GM12892 (cell line): ENCODE measurements at regions not wholly inside any gene's neighbourhood (a gene's known extent, or its start where the extent isn't known, plus 50 kb on each side); places are given as distances from the start of the nearest gene placed in this dataset.

Experiments
- DNase-seq: peaks from one replicate; pipeline ENCODE4 v3.0.0; 2011; ENCODE audit not compliant: insufficient read length
- FAIRE-seq: peaks from 2 replicates; lab custom pipeline; 2011; peaks lifted over from hg19 to GRCh38; lab: Jason Lieb, UNC
- POLR2A ChIP-seq: IDR thresholded peaks from 2 replicates; pipeline ENCODE4 v1.6.1; 2011; ENCODE audit warnings: low read depth, low read length, control low read depth
- POLR2AphosphoS5 ChIP-seq: IDR thresholded peaks from 2 replicates; pipeline ENCODE4 v1.6.1; 2011; ENCODE audit warnings: low read depth, low read length, control low read depth
- TAF1 ChIP-seq: IDR thresholded peaks from 2 replicates; pipeline ENCODE4 v1.6.1; 2011; ENCODE audit warnings: low read depth, mild to moderate bottlenecking, control low read depth, low read length, borderline replicate concordance

- no peak for TF ChIP-seq POLR2A
- FAIRE-seq (no peak), DNase-seq (no peak)
Observed at GRCh38 chr17:79414063-79414792, 196.6 kb downstream of the RBFOX3 start.

GRCh38 chr17:79413611-79414010 is 197.2 kb downstream of the RBFOX3 start:
- TF ChIP-seq TAF1 (no peak), POLR2A (no peak), POLR2AphosphoS5 (no peak)
- DNase-seq, result no peak
- FAIRE-seq, result no peak

- DNase-seq, result no peak
Observed at GRCh38 chr17:79412886-79413390, 197.9 kb downstream of the RBFOX3 start.

GRCh38 chr17:79412110-79412509 is 198.7 kb downstream of the RBFOX3 start:
- TF ChIP-seq POLR2AphosphoS5, result no peak
- TF ChIP-seq POLR2A, result no peak
- TF ChIP-seq TAF1, result no peak
- FAIRE-seq, result no peak

More at GRCh38 chr17:79412886-79413390, 197.9 kb downstream of the RBFOX3 start:
- no peak for TF ChIP-seq POLR2AphosphoS5
- no peak for TF ChIP-seq POLR2A
- TF ChIP-seq TAF1, result no peak
- no peak for FAIRE-seq

GRCh38 chr17:79411419-79411818 is 199.4 kb downstream of the RBFOX3 start:
- TF ChIP-seq POLR2A (no peak), TAF1 (no peak), POLR2AphosphoS5 (no peak)
- no peak for DNase-seq
- FAIRE-seq, result no peak

More at GRCh38 chr17:79412110-79412509, 198.7 kb downstream of the RBFOX3 start:
- DNase-seq, result no peak

- DNase-seq (no peak), FAIRE-seq (no peak)
- TF ChIP-seq POLR2AphosphoS5, result no peak
- TF ChIP-seq POLR2A, result no peak
- no peak for TF ChIP-seq TAF1
Observed at GRCh38 chr17:79410681-79411080, 200.2 kb downstream of the RBFOX3 start.

- DNase-seq (no peak), FAIRE-seq (no peak)
- TF ChIP-seq POLR2AphosphoS5, result no peak
Observed at GRCh38 chr17:79408251-79408650, 202.6 kb downstream of the RBFOX3 start.

GRCh38 chr17:79407385-79407784 is 203.5 kb downstream of the RBFOX3 start:
- no peak for FAIRE-seq
- TF ChIP-seq POLR2A, result no peak
- no peak for TF ChIP-seq TAF1
- TF ChIP-seq POLR2AphosphoS5, result no peak
- no peak for DNase-seq

- no peak for FAIRE-seq
- DNase-seq, result no peak
- TF ChIP-seq POLR2AphosphoS5 (no peak), TAF1 (no peak), POLR2A (no peak)
Observed at GRCh38 chr17:79406316-79406715, 204.5 kb downstream of the RBFOX3 start.

GRCh38 chr17:79405823-79406222 is 205.0 kb downstream of the RBFOX3 start:
- DNase-seq (no peak), FAIRE-seq (no peak)
- TF ChIP-seq POLR2AphosphoS5 (no peak), POLR2A (no peak), TAF1 (no peak)

GRCh38 chr17:79404136-79404911 is 206.5 kb downstream of the RBFOX3 start:
- DNase-seq (no peak), FAIRE-seq (no peak)
- TF ChIP-seq POLR2A (no peak), POLR2AphosphoS5 (no peak), TAF1 (no peak)
